DMS79 (cell line): ENCODE measurements at regions not wholly inside any gene's neighbourhood (a gene's known extent, or its start where the extent isn't known, plus 50 kb on each side); places are given as distances from the start of the nearest gene placed in this dataset.

Experiments
- DNase-seq: peaks from one replicate; lab custom pipeline; 2025; lab: John Stamatoyannopoulos, UW

GRCh38 chr5:174159327-174160114 is 114.0 kb downstream of the NSG2 start:
- DNase-seq: no peak

DNA sequence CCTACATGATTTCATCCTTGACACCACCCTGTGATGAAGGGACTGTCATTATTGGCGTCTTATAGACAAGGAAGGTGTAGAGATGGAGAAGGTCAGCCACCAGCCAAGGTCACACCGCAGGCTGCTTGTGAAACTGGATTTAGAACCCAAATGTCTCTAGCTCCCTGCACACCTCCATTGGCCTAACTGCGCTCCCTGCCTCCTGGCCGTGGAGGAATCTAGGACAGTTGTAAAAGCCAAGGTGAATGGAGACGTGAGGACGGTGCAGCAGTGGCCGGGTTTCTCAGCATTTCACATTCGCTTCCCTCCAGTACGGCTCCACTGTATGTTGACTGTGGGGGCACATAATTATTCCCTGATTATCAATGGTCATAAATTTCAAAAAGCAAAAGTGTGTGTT is 119.9 kb downstream of the NSG2 start:
- DNase-seq: no peak

GRCh38 chr5:174166231-174167079 is 120.9 kb downstream of the NSG2 start:
- DNase-seq: no peak

GRCh38 chr5:174167080-174167910 is 121.8 kb downstream of the NSG2 start:
- no peak for DNase-seq

- no peak for DNase-seq
Measured at GRCh38 chr5:174172152-174172551, 126.6 kb downstream of the NSG2 start.

DNA sequence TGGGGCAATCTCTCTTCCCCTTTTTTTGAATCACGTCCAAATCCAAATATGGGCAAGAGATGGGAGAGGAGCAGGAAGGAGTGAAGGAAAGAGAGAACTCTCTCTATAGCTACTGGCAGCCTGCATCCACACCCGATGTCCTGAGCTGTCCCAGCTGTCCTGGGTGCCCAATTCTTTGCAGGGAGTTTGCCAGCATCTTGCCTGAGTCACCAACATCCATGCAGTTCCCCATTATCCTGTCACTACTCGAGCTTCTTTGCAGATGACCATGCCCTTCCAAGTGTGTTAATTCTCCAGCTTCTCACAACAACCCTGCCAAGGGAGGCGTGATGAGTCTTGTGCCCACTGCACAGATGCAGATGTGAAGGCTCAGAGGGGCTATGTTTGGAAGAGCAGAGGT is 127.1 kb downstream of the NSG2 start:
- DNase-seq: no peak

DNA sequence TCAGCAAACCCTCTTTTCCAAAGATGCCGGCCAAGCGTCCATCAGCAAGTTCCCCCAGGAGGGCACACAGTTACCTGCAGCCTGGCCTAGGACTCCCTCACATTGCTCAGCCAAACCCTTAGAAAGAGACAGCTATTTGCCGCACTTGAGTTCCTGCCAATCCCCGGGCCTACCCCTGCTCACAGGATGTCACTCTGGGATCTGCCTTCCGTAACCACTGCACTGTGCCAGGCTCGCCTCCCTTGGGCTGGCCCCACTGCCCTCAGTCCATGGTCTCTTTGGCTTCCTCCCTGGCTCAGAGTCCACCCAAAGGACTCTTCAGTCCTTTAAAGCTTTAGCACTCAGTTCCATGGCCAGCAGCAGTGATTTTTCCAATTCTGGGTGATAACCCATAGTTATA is 128.3 kb downstream of the NSG2 start:
- no peak for DNase-seq

- DNase-seq: no peak
Measured at GRCh38 chr5:174175716-174176268, 130.3 kb downstream of the NSG2 start.

- DNase-seq: no peak
Measured at GRCh38 chr5:174176511-174176910, 131.0 kb downstream of the NSG2 start.

- no peak for DNase-seq
Measured at GRCh38 chr5:174177531-174177930, 132.0 kb downstream of the NSG2 start.

GRCh38 chr5:174177976-174178605 is 132.6 kb downstream of the NSG2 start:
- DNase-seq: no peak

GRCh38 chr5:174180639-174181038 is 135.1 kb downstream of the NSG2 start:
- no peak for DNase-seq

- DNase-seq: no peak
Measured at GRCh38 chr5:174182111-174182510, 136.6 kb downstream of the NSG2 start.

- DNase-seq: no peak
Measured at GRCh38 chr5:174183701-174184100, 138.2 kb downstream of the NSG2 start.

DNA sequence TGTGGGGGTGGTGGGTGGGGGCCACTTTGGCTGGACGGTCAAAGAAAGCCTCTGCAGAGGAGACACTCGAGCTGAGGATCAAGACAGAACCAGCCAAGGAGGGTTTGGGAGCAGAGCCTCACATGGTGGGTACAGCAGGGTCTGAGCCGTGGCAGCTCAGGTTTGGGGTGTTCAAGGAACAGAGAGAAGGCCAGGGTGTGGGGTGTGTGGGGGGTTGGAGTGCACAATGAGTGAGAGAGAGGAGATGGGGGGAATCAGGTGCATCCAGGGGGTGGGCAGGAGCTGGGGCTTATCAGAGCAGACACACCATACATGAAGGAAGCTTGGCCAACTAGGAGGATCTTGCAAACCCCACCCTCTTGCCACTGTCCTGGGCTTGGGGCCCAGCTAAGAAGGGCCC is 140.0 kb downstream of the NSG2 start:
- no peak for DNase-seq

- DNase-seq: no peak
Measured at GRCh38 chr5:174186096-174186695, 140.7 kb downstream of the NSG2 start.

DNA sequence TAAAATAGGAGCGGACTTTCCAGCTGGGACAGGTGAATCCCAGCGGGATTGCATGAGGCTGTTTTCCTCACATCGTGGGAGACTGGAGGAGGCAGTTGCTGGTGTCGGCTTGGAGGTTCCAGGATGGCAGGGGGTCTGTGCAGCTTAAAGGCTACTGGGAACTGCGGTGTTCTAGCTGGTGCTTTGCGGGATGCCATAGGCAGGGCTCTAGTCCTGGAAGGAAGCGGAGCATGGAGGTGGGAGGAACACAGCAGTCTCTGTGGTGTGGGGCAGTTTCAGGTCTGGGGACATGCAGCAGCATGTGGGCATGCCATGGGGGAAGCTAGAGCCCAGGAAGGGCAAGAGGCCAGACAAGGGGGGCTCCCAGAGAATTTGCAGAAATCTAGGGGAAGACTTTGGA is 141.5 kb downstream of the NSG2 start:
- DNase-seq: no peak

GRCh38 chr5:174187481-174187880 is 142.0 kb downstream of the NSG2 start:
- DNase-seq: no peak

DNA sequence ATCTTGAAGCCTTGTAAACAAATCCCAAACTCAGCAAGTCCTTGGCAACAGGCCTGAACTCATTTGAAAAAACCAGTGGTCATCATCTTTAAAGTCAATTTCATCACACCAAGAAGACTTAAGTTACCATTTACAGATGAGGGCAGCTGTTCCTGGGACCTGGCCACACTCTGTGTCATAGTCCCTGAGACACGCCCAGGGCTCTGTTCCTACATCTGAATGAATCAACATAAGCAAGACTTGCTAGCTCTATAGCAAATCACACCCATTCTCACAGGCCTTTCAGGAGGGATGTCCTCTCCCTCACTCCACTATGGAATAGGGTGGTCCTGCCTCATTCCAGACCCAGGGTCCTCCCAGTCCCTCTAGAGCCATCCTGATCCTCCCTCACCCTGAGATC is 142.8 kb downstream of the NSG2 start:
- DNase-seq: no peak

DNA sequence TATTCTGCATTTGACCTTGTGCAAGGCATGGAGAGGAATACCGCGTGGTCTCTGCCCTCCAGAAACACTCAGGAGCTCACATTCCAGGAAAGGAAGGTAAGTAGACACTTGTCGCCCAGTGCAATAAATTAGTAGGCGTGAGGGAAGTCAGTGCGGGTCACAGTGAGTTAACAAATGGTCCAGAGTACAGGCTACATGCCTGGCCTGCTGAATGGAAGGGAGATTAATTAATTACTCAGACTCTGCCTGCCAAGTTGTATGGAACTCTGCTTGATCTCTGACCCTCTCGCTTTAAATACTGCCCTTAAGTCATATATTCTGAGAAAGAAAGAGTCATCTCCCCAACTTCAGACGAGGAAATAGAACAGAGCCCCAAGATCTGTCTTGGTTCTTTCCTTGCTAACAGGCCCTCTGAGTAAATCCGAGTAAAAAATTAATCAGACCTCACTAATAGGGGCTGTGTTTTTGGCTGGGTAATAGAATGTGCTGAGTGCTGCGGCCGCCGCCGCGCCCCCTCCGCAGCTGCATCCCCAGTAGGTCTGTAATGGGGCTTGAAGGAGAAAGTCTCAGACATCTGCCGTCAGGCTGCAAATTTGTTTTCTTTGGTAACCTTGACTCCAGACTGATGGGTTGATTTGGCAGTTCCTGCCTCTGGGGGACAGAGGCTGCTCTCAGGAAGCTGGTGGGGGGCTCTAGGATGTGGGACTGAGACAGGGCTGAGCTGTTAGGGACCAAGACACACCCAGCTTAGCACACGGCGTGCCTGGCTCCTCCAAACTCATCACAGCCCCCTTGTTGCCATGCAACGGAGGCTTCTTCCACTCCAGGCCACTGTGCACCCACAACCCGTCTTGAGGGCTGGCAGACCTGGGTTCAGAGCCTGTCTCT is 144.4 kb downstream of the NSG2 start:
- DNase-seq: no peak
